Ammon's horn (tissue), 1 donor: ENCODE measurements at regions not wholly inside any gene's neighbourhood (a gene's known extent, or its start where the extent isn't known, plus 50 kb on each side); places are given as distances from the start of the nearest gene placed in this dataset.

ENCODE experiments used
- DNase-seq: peaks from one replicate; pipeline ENCODE4 v3.0.0-alpha.2; 2016; ENCODE audit warnings: low spot score

DNA sequence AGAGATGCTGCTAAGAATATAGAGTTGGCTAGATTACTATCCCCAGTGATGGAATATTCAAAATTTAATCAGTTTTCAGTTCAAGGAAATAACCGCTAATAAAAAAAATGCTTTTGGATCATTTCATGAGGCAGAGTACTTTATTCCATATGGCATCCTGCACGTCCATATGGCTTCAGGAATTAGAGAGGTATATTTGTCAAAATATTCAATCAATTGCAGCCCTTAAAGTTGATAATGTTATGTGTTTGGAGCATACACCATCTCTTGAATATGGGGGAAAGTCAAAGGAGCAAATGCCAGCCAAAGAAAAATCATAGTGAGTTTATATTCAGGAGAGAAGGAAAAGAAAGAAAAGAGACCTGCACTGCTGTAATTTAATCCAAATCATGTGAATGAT is 266.4 kb downstream of the TMEM182 start:
- DNase-seq: no peak
